ENCODE measurements at regions not wholly inside any gene's neighbourhood (a gene's known extent, or its start where the extent isn't known, plus 50 kb on each side); places are given as distances from the start of the nearest gene placed in this dataset.

- no peak for DNase-seq
Measured at GRCh38 chr1:4395676-4396075, 258.7 kb upstream of the AJAP1 start.

- DNase-seq = no peak
Measured at GRCh38 chr1:4396551-4396950, 257.9 kb upstream of the AJAP1 start.

DNA sequence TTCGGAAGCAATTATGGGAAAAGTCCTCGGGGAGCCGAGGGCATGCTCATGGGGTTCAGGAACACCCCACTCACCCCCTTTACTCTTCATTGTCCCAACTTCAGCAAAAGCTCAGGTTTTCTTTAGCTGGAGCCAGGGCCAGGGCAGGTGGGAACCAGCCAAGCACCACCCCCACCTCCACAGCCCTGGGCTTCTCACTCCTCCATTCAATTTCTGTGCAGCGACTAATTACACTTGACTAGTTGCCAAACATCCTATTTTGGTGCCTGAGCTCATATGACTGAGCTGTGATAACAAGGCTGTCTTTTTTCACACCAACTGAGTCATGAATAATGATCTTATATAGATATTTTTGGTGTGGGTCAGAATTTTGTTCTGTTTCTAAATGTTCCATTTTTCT is 257.2 kb upstream of the AJAP1 start:
- no peak for DNase-seq

GRCh38 chr1:4402032-4402431 is 252.4 kb upstream of the AJAP1 start:
- no peak for DNase-seq

DNA sequence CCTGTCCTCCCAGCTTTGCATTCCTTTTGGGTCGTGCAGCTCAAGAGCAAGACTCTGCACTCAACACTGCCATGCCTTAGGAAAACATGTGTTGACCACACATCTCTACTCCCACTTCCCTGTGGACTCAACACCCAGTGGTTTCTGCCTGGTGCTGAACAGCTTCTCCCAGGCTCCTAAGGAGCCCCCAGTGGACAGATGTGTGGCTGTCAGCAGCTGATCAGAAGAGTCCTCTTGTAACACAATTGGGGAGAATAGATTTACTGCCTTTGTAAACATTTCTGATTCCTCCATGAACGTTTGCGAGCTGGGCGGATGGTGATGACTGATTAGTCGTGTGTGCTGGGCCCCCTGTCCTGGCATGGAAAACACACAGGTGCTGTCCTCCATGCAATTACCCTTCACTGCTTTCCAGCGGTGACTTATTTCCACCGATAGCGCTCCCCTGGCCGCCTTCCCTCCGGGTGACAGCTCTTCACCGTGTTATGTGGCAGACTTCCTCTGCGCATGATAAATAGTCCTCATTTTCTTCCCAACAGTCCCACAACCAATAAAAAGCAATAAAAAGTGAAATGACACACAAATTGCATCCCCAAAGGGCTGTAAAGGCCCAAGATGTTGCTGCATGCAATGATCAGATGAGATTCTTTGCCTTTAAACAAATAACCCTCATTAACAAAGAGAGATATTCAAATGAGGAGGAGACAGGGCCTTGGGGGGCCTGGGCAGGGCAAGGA is 249.4 kb upstream of the AJAP1 start:
- no peak for DNase-seq

DNA sequence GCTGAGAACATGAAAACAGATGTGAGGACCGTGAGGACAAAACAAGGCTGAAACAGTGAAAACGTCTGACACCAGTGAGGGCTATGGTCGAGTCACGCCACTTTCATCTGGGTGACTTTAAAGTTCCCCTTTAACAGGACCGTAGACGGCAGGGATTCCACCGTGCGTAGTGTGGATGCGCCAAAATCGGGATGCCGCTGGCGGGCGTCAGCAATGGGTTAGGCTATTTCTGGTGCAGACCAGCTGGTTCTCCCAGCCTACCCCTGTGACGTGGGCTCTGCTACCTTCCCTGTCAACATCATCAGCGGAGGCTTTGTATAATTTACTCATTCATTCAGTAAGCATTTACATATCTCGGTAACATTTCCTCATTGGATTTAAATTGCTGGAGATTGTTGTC is 246.6 kb upstream of the AJAP1 start:
- no peak for DNase-seq

GRCh38 chr1:4408380-4408779 is 246.0 kb upstream of the AJAP1 start:
- DNase-seq = no peak

GRCh38 chr1:4411862-4412261 is 242.5 kb upstream of the AJAP1 start:
- DNase-seq = no peak

DNA sequence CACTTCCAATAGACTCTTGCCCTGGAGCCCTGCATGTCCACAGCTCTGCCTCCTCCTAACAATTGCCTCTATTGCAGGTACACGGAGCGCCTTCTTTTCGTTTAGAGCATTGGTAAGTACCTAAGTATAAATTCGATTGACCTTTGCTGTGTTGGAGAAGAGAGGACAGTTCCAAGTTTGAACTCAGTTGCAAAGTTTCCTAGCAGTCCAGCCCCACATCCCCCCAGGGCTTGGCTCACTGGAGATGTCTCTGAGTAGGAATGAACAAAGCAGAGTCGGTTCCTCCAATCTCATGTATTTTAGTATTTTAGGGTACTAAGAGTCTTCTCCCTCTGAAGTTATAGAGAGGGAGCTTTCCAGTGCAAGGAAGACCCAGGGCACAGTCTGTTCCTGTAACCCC is 238.9 kb upstream of the AJAP1 start:
- DNase-seq = no peak

DNA sequence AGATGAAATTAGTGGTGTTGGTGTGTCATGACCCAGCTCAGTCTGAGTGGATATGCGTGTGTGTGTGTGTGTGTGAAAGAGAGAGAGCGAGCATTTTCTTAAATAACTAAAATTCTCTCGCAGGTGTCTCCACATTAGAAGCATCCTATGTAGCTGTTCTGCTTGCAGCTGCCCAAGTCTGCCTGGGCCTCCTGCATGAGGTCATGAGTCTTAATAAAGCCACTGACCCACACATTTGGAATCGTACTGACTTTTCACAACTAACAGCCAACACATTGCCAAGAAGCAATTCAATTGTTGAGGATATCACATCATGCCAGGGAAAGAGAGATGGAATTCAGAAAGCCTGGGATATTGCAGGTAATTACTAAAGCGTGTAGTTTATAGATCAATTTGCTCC is 238.2 kb upstream of the AJAP1 start:
- no peak for DNase-seq

- no peak for DNase-seq
Measured at GRCh38 chr1:4418021-4418420, 236.4 kb upstream of the AJAP1 start.

GRCh38 chr1:4421986-4422385 is 232.4 kb upstream of the AJAP1 start:
- no peak for DNase-seq

- no peak for DNase-seq
Measured at GRCh38 chr1:4422504-4423289, 231.7 kb upstream of the AJAP1 start.

DNA sequence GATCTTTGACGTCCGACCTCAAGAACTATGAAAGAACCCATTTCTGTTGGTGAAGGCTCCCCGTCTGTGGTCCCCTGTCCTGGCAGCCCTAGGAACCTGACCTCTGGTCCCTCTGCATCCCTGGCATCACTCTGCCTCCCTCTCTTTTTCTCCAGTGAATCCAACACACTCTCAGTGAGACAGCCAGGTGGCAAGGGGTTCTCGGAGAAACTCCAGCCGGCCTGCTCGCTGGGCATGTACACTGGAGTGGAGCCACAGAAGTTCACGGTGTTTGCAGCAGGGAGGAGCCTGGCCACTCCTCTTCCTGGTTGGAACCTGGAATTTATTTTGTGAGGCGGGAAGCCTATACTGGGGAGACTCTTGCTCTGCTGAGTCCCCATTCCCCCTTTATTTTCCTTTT is 230.2 kb upstream of the AJAP1 start:
- no peak for DNase-seq

- no peak for DNase-seq
Measured at GRCh38 chr1:4424766-4425165, 229.6 kb upstream of the AJAP1 start.

DNA sequence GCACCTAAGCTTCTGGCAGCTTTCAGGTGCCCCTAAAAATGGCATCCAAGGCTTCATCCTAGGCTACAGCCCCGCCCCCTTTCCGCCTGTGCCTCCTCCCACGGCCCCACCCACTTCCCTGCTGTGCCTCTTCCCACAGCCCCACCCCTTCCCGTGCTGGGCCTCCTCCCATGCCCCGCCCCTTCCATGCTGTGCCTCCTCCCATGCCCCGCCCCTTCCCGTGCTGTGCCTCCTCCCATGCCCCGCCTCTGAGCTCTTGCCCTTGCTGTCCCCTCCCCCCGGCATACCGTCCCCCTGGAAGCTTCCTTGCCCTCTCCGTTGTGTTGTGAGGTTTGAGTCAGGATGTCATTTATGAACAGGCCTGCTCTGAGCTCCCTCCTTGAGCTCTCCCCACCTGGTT is 228.5 kb upstream of the AJAP1 start:
- DNase-seq = no peak

DNA sequence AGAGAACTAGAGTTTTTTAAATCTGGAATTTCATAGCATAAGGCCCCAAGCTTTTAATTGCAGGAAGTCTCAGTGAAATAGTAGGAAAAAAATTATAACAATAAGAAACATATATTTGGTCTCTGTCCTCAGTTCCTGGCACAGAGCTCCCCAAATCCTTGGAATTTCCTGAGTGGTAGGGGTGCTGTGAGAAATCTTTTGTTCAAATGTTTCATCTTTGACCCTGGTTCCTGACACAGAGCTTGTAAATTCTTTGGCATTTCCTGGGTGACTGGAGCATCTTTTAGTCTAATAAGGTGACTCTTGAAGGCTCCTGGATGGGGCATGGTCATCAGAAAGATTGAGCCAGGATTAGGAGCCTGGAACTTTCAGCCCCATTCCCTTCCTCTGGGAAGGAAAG is 225.7 kb upstream of the AJAP1 start:
- no peak for DNase-seq

DNA sequence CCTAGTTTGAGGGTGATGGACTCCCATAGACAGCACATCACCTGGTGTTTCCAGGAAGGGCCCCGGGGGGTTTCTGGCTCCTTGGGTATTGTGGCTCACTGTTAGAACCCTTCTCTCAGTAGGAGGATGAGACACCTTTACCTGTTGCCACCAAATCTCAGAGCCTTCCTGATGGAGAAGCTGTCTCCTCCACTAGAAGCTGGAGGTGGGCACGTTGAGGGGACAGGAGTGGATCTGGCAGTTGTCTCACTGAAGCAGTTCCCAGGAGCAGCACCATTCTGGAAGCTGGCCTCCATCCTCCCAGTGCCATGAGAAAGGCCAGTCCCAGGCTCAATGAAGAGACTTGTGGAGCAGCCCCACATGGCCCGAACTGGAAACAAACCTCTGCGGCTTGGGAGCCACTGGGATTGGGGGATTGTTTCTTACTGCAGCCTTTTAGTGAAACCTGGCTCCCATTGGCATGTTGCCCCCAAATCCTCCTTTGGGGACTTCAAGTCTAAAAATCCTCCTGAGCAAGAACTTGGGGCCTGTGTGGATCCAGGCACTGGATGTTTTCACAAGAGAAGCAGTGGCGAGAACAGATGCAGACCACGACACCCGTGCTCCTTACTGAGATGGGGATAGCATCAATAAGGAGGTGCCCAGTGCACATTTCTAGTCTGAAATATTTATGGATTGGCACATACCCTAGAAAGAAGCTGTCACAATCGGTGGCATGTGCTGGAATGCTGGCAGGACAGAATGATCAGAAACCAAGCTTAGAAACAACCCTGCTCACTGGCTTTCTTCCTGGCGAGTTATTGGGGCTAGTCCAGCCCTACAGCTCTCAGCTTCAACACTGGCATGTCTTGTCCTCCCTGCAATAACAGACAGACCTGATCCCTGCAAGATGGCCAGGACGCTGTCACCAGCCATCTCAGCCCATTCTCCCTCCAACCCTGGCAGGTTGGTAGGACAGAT is 223.7 kb upstream of the AJAP1 start:
- DNase-seq = no peak

DNA sequence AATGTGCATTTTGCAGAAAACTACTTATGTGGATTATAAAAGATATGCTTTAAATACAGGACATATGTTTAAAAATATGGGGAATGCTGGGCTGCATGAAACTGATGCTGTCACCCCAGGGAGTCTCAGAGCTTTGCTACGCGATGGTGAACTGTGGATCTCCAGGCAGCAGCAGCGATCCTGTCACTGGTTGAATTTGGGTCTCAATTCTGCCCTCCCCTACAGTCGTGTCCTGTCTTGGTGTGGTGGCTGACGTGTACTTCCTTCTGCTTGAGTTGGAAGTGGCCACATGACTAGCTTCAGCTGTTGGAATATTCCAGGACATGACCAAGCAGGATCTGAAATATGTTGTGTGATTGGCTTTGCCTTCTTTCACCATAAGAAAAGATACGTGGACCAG is 222.9 kb upstream of the AJAP1 start:
- no peak for DNase-seq

GRCh38 chr1:4433075-4433474 is 221.3 kb upstream of the AJAP1 start:
- no peak for DNase-seq

DNA sequence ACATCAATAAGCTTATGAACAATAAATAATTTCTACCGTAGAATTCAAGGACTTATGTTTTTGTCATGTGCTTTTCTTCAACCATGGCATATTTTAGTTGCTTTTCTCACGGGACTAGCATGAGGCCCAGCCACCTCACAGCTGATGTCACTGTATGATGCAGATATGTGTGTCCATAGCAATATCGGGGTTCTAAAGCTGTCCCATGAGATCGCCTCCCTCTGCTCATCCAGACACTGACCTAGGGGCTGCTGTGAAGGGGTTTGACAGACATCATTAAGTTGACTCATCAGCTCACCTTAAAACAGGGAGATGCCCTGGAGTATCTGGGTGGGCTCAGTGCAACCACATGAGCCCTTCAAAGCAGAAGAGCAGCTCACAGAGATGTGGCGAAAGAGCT is 210.3 kb upstream of the AJAP1 start:
- no peak for DNase-seq

GRCh38 chr1:4447778-4448420 is 206.5 kb upstream of the AJAP1 start:
- DNase-seq = no peak

DNA sequence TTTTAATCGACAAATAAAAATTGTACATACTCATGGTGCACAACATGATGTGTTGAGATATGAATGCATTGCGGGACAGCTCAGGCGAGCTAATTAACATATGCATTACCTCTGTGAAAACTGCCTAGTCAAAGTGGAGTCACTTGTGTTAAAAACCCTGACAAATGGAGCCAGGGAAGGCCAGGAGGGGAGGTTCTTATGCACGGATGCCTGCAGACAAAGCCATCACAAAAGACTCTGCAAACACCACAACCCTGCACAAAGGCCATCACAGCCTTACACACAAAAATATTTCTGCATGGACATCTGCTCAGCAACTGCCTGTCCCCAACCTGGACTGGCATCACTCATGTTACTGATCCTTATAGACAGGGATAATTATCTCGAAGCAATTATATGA is 204.4 kb upstream of the AJAP1 start:
- no peak for DNase-seq
